T-helper 2 cell treated with Interferon-gamma antibody and Interleukin-4, amounts not matched to agents 5 μg/mL and 100 μg/mL, for 36 hours (primary cell): ENCODE measurements at regions not wholly inside any gene's neighbourhood (a gene's known extent, or its start where the extent isn't known, plus 50 kb on each side); places are given as distances from the start of the nearest gene placed in this dataset.

Source experiments
- DNase-seq: peaks from one replicate; pipeline ENCODE4 v3.0.0; 2021; ENCODE audit warnings: low spot score
- H3K27ac Mint-ChIP-seq: one replicate; pipeline ENCODE4 v1.8.0; 2021; ENCODE audit warnings: mild to moderate bottlenecking, mixed read lengths
- H3K27me3 Mint-ChIP-seq: one replicate; pipeline ENCODE4 v1.8.0; 2021; ENCODE audit warnings: low read depth, mixed read lengths
- H3K36me3 Mint-ChIP-seq: one replicate; pipeline ENCODE4 v1.8.0; 2021; ENCODE audit warnings: low read depth, mixed read lengths
- H3K4me1 Mint-ChIP-seq: one replicate; pipeline ENCODE4 v1.8.0; 2021; ENCODE audit warnings: low read depth, mixed read lengths
- H3K4me3 Mint-ChIP-seq: one replicate; pipeline ENCODE4 v1.8.0; 2022; ENCODE audit warnings: mild to moderate bottlenecking, moderate library complexity, mixed read lengths
- H3K9me3 Mint-ChIP-seq: one replicate; pipeline ENCODE4 v1.8.0; 2021; ENCODE audit warnings: mixed read lengths

DNA sequence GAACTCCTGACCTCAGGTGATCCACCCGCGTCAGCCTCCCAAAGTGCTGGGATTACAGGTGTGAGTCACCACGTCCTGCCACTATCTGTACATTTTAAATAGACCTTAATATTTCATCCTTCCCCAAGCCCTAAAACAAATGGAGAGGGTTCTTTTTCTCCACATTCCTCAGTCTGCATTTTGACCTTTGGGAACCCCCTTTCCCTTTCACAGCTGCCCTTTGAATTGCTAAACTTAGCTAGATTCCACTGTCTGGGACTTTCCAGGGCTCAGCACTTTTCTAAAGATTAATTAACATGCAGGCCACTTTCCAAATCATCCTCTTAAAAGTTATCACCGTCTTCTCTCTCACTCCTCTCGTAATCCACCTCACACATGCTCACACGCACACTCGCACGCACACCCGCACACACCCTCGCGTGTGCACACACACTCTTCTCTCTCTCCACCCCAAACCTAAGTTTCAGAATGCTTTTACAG is 124.2 kb downstream of the TMCO5A start:
- no peak overlapping the region for H3K4me3 Mint-ChIP-seq
- H3K27me3 Mint-ChIP-seq: peaks cover 6% of the 10 kb centered on the region
- no peak for DNase-seq
- H3K36me3 Mint-ChIP-seq: no peaks in the 10 kb centered on the region
- no peaks in the 10 kb centered on the region for H3K9me3 Mint-ChIP-seq
- no peak overlapping the region for H3K27ac Mint-ChIP-seq
- H3K4me1 Mint-ChIP-seq: peaks cover 2% of the 10 kb centered on the region

DNA sequence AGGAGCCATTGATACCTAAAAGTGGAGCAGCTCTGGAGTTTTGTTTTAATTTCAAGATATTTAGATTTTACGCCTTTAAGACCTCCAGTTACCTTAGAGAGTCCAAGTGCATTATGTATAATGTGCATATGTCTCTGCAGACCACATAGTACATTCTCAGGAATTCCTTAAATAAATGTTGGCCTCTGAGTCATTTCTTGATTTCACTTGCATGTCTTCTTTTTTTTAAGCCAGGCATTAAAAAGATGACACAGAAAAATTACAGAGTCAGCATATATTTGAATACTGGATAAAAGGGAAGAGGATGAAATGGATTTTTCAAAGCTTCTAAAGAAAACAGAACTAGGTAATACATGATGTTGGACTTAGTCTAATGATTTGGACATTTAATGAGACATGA is 125.2 kb downstream of the TMCO5A start:
- peaks cover 7% of the 10 kb centered on the region for H3K27me3 Mint-ChIP-seq
- H3K4me3 Mint-ChIP-seq: no peak overlapping the region
- H3K4me1 Mint-ChIP-seq: peaks cover 2% of the 10 kb centered on the region

DNA sequence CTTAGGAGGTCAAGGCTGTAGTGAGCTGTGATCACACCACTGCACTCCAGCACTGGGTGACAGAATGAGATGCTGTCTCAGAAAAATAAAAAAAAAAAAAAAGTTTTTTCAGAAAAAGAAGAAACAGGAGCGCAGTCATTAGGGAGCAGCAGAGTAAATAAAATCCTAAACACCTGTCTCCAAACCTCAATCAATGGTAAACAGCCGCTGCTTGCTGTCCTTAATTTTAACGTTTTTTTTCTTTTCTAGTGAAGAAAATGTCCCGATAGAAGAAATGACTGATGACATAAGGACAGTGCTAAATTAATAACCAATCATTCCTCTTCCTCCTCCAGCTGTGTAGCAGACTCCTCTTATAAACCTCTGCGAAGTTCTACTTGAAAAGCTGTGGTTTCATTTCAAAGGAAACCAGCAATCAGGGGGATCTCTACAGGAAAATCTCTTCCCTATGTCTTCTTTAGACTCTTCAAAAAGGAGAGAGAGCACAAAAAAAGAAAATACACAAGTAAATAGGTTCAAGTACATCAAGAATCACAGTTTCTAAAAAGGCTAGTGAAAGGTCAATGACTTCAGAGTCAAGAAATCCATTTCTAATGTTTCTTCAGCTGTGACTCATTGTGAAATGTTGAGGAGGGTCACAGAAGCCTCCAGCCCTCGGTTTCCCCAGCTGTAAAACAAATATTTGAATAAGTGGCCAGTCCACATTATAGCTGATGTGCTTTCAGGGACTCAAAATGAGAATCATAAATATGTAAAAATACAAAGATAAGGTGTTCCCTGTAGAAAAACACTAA is 127.6 kb downstream of the TMCO5A start:
- H3K9me3 Mint-ChIP-seq: no peaks in the 10 kb centered on the region
- no peak overlapping the region for H3K27ac Mint-ChIP-seq
- peaks cover 5% of the 10 kb centered on the region for H3K27me3 Mint-ChIP-seq
- H3K36me3 Mint-ChIP-seq: no peaks in the 10 kb centered on the region
- peaks cover 2% of the 10 kb centered on the region for H3K4me1 Mint-ChIP-seq
- DNase-seq: no peak
- no peak overlapping the region for H3K4me3 Mint-ChIP-seq

More for the DNA sequence above, 125.2 kb downstream of the TMCO5A start:
- H3K9me3 Mint-ChIP-seq: no peaks in the 10 kb centered on the region
- no peaks in the 10 kb centered on the region for H3K36me3 Mint-ChIP-seq
- H3K27ac Mint-ChIP-seq: no peak overlapping the region
- DNase-seq: no peak

DNA sequence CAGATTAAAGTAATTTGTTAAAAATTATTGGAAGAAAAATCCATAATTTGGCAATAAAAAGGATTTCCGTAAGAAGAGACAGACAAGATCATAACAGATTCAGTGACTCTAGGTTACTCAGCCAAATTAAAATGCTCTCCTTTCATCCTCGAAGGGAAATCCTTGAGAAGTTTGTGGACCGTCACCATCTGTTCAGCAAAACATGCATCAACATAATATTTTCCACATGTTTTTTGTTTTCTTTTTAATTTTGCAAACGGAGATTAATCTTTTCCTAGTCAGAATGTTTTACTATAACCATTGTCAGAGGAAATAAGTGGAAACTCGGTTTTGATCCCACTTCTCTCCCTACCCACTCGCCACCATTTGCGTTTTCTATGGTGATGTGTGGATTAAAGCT is 128.3 kb downstream of the TMCO5A start:
- Mint-ChIP-seq H3K27ac (no peak overlapping the region), H3K9me3 (no peaks in the 10 kb centered on the region), H3K27me3 (peaks cover 5% of the 10 kb centered on the region), H3K4me3 (no peak overlapping the region), H3K36me3 (no peaks in the 10 kb centered on the region), H3K4me1 (peaks cover 2% of the 10 kb centered on the region)
- DNase-seq: no peak

DNA sequence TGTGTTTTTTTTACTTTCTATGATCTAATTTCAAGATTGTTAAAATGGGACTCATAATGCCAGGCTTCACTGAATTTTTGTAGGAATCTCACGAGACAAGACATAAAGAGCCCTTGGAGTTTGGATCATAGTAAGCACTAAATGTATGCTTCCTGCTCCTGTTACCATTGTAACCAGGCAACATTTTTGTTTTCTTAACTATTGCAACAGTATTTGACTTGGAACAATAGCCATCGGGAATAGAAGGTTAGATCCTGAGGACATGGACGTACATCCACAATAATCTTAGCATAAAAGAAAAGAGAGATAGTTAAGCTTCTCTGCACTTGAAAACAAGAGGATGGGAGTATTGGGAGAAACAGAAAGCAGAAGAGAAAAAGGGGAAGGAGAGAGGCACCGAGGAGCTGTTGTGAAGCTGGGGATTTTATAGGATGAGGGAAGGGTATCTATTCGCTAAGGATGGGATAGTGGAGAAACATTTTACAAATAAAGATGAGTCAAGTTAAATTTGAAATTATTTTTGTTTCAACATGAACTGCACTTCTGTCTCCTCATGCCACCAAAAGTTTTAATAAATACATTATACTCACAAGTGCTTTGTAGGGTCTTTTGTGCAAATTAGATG is 131.4 kb downstream of the TMCO5A start:
- Mint-ChIP-seq H3K9me3 (no peaks in the 10 kb centered on the region), H3K4me3 (no peak overlapping the region), H3K4me1 (peaks cover 12% of the 10 kb centered on the region), H3K27ac (no peak overlapping the region), H3K36me3 (no peaks in the 10 kb centered on the region), H3K27me3 (peaks cover 31% of the 10 kb centered on the region)
- no peak for DNase-seq

DNA sequence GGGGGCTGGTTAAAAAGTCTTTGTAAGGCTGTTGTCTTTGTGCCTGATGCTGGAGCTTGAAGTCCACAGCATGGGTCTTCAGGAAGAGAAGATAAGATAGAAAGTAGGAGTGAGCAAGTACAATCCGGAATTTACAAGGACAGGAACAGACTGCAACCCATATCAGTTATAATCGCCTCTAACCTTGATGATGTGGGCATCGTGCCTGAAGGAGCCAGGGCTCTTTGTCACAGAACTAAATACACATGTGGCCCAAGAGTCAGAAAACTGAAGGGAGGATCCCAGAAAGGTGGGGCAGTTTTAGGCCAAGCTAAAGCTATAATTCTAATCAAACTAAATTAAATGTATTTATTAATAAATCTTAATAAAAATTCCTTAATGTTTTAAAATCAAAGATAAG is 132.2 kb downstream of the TMCO5A start:
- H3K4me1 Mint-ChIP-seq: peaks cover 12% of the 10 kb centered on the region
- peaks cover 39% of the 10 kb centered on the region for H3K27me3 Mint-ChIP-seq
- H3K36me3 Mint-ChIP-seq: no peaks in the 10 kb centered on the region
- H3K27ac Mint-ChIP-seq: no peak overlapping the region
- H3K4me3 Mint-ChIP-seq: no peak overlapping the region
- no peak for DNase-seq
- H3K9me3 Mint-ChIP-seq: no peaks in the 10 kb centered on the region

DNA sequence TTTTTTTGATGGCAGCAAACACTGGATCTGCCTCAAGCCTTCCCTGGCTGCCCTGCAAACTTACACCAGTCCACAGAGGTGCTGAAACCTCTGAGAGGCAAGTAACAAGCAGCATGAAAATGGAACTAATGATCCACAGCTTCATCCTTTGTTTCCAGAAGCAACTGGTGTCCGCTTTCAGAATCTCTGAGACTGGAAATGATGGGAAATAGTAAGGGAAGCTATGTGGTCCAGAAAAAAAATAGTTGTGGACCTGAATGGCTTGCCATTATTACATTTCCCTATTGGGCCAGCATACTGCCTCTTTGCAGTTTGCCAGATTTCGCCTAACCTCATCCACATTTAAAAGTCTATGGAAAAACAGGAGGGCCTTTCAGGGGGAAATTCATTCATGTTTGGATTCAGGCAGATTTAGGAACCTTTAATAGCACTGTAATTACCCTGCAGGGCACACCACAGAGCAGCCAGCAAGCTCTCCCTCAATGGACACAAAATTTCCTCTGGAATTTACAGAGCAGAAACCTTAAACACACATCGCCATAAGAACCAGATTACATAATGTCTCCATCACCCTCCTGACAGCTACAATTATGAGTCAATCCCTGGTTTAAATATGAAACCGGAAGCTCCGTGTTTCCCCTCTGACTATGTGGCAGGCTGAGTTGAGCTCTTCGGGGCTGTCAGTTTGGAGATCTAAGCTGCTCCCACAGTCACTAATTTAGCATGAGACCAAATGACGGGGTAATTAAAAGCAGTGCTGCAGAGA is 134.4 kb downstream of the TMCO5A start:
- Mint-ChIP-seq H3K27me3 (peaks cover 54% of the 10 kb centered on the region), H3K4me3 (peak overlapping the region; percentile 13), H3K4me1 (peaks cover 17% of the 10 kb centered on the region), H3K27ac (no peak overlapping the region), H3K9me3 (no peaks in the 10 kb centered on the region), H3K36me3 (no peaks in the 10 kb centered on the region)
- peak; percentile 42 for DNase-seq

DNA sequence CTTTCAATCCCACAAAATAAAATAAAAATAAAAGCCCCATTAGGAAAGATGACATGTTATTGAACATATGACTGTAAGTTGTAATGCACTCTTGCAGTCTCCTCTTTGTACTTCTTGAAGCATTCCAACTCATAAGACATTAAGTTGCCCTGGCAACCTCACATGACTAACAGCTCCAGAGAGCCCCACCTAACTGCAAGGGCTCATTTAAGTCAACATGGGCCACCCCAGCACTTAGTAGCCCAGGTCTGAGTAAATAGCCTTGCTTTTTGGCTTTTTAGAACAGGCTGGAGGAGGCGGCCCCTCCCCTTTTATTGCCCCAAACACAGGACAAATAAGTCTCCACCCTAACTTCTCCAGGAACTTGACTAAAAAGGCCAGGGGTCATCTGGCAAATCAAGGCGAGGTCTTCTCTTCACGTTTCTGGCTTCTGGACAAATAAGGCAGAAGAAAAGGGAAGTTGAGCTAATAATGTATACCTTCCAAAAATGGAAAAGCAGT is 135.1 kb downstream of the TMCO5A start:
- H3K4me1 Mint-ChIP-seq: peaks cover 17% of the 10 kb centered on the region
- H3K4me3 Mint-ChIP-seq: peak overlapping the region; percentile 1
- H3K36me3 Mint-ChIP-seq: no peaks in the 10 kb centered on the region
- no peak for DNase-seq
- no peaks in the 10 kb centered on the region for H3K9me3 Mint-ChIP-seq
- H3K27me3 Mint-ChIP-seq: peaks cover 61% of the 10 kb centered on the region
- H3K27ac Mint-ChIP-seq: no peak overlapping the region

DNA sequence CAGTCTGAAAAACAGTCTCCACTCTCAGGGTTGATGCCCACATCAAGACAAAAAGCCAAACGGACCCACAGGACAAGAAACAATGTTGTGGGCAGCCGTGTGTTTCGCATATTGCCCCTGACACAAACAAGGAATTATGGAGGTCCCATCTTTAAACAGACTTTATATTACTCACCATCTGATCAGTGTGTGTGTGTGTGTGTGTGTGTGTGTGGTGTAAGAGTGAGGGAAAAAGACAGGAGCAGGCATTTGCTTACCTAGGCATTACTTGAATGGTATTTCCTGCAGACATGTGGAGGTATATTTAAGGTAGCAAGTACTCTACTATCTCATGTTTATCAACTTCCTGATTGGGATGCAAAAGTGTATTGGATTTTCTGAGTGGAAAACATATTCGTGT is 136.3 kb downstream of the TMCO5A start:
- Mint-ChIP-seq H3K27ac (no peak overlapping the region), H3K36me3 (no peaks in the 10 kb centered on the region), H3K4me1 (peaks cover 20% of the 10 kb centered on the region), H3K27me3 (peaks cover 68% of the 10 kb centered on the region), H3K9me3 (no peaks in the 10 kb centered on the region), H3K4me3 (no peak overlapping the region)
- no peak for DNase-seq

DNA sequence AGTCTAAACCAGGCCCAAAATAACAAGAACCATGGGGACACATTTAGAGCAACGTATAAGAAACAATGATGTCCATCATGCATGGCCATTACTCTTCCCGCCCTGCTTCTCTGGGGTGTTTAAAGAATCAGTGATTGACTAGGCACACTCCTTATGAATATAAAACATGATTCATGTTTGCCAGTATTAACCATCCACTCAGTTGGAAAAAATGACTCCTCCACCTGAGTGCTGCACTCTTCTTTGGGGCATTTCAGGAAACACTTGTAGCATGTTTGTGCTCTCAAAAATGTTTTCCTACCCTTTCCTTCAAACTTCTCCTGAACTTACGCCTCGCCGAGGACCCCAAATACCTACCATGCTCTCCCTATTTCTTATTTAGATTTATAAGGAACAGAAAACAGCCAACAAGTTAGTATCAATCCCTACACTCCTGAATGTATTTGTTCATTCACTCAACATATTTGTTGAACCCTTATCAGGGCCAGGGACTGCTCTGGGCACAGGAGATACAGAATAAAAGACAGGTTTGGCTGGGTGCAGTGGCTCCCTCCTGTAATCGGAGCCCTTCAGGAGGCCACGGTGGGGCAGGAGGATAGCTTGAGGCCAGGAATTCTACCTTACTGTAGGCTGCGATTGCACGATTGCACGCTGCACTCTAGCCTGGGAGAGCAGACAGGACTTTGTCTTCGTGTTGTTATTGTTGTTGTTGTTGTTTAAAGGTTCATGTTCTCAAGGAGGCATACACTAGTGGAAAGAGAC is 137.0 kb downstream of the TMCO5A start:
- Mint-ChIP-seq H3K9me3 (no peaks in the 10 kb centered on the region), H3K27me3 (peaks cover 71% of the 10 kb centered on the region), H3K36me3 (no peaks in the 10 kb centered on the region), H3K4me3 (no peak overlapping the region), H3K4me1 (peaks cover 20% of the 10 kb centered on the region), H3K27ac (no peak overlapping the region)
- DNase-seq: no peak

DNA sequence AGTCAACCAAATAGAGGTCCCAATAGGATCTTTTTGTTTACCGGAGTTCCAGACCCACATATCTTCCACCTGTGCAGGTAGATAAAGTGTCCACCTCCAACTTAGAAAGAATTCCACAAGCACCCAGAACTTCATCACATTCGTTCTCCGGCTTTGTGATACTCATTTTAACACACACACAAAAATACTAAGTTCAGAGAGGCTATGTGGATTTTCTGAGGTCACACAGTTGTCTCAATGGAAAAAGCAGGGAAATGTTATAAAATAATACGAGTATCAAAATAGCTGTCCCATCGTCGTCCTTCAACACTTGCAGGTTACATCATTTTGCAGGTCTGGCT is 137.5 kb downstream of the TMCO5A start:
- peak overlapping the region; percentile 67 for H3K4me3 Mint-ChIP-seq
- no peak overlapping the region for H3K27ac Mint-ChIP-seq
- peaks cover 72% of the 10 kb centered on the region for H3K27me3 Mint-ChIP-seq
- H3K4me1 Mint-ChIP-seq: peaks cover 20% of the 10 kb centered on the region
- H3K9me3 Mint-ChIP-seq: no peaks in the 10 kb centered on the region
- no peak for DNase-seq
- no peaks in the 10 kb centered on the region for H3K36me3 Mint-ChIP-seq

DNA sequence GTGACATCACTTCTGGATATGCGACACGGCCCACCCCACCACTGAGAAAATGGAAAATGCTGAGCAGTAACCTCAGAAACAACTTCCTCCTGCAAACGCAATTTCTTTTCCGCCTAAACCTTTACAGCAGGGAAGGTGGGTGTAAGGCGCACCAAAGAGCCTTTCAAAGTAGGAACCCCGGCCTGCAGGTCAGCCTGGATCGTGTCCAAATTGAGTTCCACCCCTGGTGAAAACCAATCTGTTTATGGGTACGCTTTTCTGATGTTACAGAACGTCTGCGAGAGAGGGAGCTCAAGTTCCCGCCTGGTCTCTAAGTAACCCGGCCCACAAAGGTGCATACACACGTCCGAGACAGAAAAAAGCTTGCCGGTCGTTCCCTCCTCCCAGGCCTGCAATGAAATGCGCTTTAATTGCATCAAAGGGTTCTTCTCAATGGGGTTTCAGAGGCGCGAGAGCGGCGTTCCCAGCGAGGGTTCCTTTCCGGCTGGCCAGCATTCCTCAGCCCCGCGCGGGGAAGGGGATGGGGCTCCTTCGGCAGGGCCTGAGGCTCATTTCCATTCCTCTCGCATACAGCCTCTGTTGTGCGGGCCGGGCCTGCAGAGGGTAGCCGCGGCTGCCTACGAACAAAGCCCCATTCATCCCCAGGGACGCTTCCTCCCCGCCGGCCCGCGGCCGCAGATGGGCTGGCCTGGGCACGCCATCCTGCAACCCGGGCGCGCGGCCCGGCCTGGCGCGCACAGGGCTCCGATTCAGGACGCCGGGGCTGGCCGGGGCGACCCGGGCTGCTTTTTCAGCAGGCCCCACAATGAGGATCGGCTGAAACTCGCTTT is 138.1 kb downstream of the TMCO5A start:
- peak overlapping the region; percentile 67 for H3K4me3 Mint-ChIP-seq
- H3K9me3 Mint-ChIP-seq: no peaks in the 10 kb centered on the region
- H3K36me3 Mint-ChIP-seq: no peaks in the 10 kb centered on the region
- H3K4me1 Mint-ChIP-seq: peaks cover 20% of the 10 kb centered on the region
- peaks cover 78% of the 10 kb centered on the region for H3K27me3 Mint-ChIP-seq
- DNase-seq: no peak
- no peak overlapping the region for H3K27ac Mint-ChIP-seq
